A549 (cell line): ENCODE measurements at regions not wholly inside any gene's neighbourhood (a gene's known extent, or its start where the extent isn't known, plus 50 kb on each side); places are given as distances from the start of the nearest gene placed in this dataset.
A peak's percentile ranks its signal among the peaks of the same experiment; 100 is the strongest.

Experiments used
- BHLHE40 ChIP-seq: IDR thresholded peaks from 2 replicates; pipeline ENCODE4 v1.6.1; 2012; ENCODE audit warnings: low read depth, low read length, inconsistent platforms
- CBX2 ChIP-seq: fragments of 200-600 bp; sonication (generic); IDR thresholded peaks from 2 replicates; pipeline ENCODE4 v1.6.1; 2016; ENCODE audit warnings: low read depth, mild to moderate bottlenecking, borderline replicate concordance
- CBX8 ChIP-seq: fragments of 200-600 bp; sonication (generic); IDR thresholded peaks from 2 replicates; pipeline ENCODE4 v1.6.1; 2016
- CHD4 ChIP-seq: fragments of 200-600 bp; sonication (generic); IDR thresholded peaks from 2 replicates; pipeline ENCODE4 v1.6.1; 2016; ENCODE audit warnings: antibody characterized with exemption, mild to moderate bottlenecking, borderline replicate concordance
- E2F6 ChIP-seq: IDR thresholded peaks from 2 replicates; pipeline ENCODE4 v1.6.1; 2012; ENCODE audit warnings: low read depth, borderline replicate concordance
- EHF ChIP-seq: fragments of 250-450 bp; sonication (Bioruptor Pico); IDR thresholded peaks from 2 replicates; pipeline ENCODE4 v1.5.0; 2020; ENCODE audit warnings: mild to moderate bottlenecking
- EHMT2 ChIP-seq: fragments of 200-600 bp; sonication (generic); IDR thresholded peaks from 2 replicates; pipeline ENCODE4 v1.6.1; 2016; ENCODE audit warnings: antibody characterized with exemption, low read depth, mild to moderate bottlenecking, moderate library complexity
- EP300 ChIP-seq, 2 experiments: fragments of >200 bp; sonication (Bioruptor Twin); formaldehyde crosslinking; IDR thresholded peaks; 2 replicates in 1 of 2; 3 replicates in 1 of 2; pipeline ENCODE4 v1.6.1; 2016 to 2017
- FOSB ChIP-seq: fragments of 250-450 bp; sonication (Bioruptor Pico); IDR thresholded peaks from 2 replicates; pipeline ENCODE4 v1.5.0; 2020; ENCODE audit warnings: mild to moderate bottlenecking, moderate library complexity
- FOSL2 ChIP-seq, 2 experiments: fragments of 450-650 bp in 1 of 2; fragments of >200 bp in 1 of 2; sonication (Bioruptor Twin) in 1 of 2; formaldehyde crosslinking; IDR thresholded peaks; 2 replicates each; pipeline versions ENCODE4 v1.5.0 to v1.6.1; 2016 to 2020; ENCODE audit warnings: mild to moderate bottlenecking in 1 of 2, moderate library complexity in 1 of 2
- FOXS1 ChIP-seq: fragments of 250-450 bp; sonication (Bioruptor Pico); IDR thresholded peaks from 2 replicates; pipeline ENCODE4 v1.5.0; 2020; ENCODE audit warnings: mild to moderate bottlenecking, moderate library complexity
- GATA3 ChIP-seq: IDR thresholded peaks from 2 replicates; pipeline ENCODE4 v1.6.1; 2012; ENCODE audit warnings: borderline replicate concordance
- HEYL ChIP-seq: fragments of 250-450 bp; sonication (Bioruptor Pico); IDR thresholded peaks from 2 replicates; pipeline ENCODE4 v1.8.0; 2021; ENCODE audit warnings: mild to moderate bottlenecking, moderate library complexity
- HMGXB4 ChIP-seq: fragments of 250-450 bp; sonication (Bioruptor Pico); IDR thresholded peaks from 2 replicates; pipeline ENCODE4 v1.5.0; 2021; ENCODE audit warnings: mild to moderate bottlenecking, moderate library complexity, borderline replicate concordance
- HOXA7 ChIP-seq: fragments of 250-450 bp; sonication (Bioruptor Pico); IDR thresholded peaks from 2 replicates; pipeline ENCODE4 v1.5.0; 2020; ENCODE audit warnings: mild to moderate bottlenecking, moderate library complexity
- HOXB13 ChIP-seq: fragments of 250-450 bp; sonication (Bioruptor Pico); IDR thresholded peaks from 2 replicates; pipeline ENCODE4 v1.5.0; 2020; ENCODE audit warnings: low read depth, mild to moderate bottlenecking, moderate library complexity
- HOXB5 ChIP-seq: fragments of 250-450 bp; sonication (Bioruptor Pico); IDR thresholded peaks from 2 replicates; pipeline ENCODE4 v1.5.0; 2020; ENCODE audit warnings: mild to moderate bottlenecking, moderate library complexity
- JUN ChIP-seq, 2 experiments: fragments of >200 bp; sonication (Bioruptor Twin); formaldehyde crosslinking; IDR thresholded peaks; 2 replicates in 1 of 2; 3 replicates in 1 of 2; pipeline ENCODE4 v1.6.1; 2016 to 2017
- JUNB ChIP-seq: fragments of >200 bp; sonication (Bioruptor Twin); formaldehyde crosslinking; IDR thresholded peaks from 2 replicates; pipeline ENCODE4 v1.6.1; 2016
- KDM1A ChIP-seq: fragments of 200-600 bp; sonication (generic); IDR thresholded peaks from 2 replicates; pipeline ENCODE4 v1.6.1; 2016; ENCODE audit warnings: low read depth, mild to moderate bottlenecking
- MAFK ChIP-seq: fragments of 450-650 bp; IDR thresholded peaks from 2 replicates; pipeline ENCODE4 v1.6.1; 2014; ENCODE audit not compliant: partially characterized antibody
- MAZ ChIP-seq: fragments of 150-350 bp; IDR thresholded peaks from 2 replicates; pipeline ENCODE4 v1.6.1; 2014; ENCODE audit warnings: antibody characterized with exemption, low read depth, low read length, borderline replicate concordance
- MYC ChIP-seq: IDR thresholded peaks from 2 replicates; pipeline ENCODE4 v1.6.1; 2012; ENCODE audit warnings: mild to moderate bottlenecking, inconsistent platforms, low read length, improper control_type of control experiment, borderline replicate concordance
- NFE2L2 ChIP-seq: fragments of 150-350 bp; conservative IDR thresholded peaks from 2 replicates; pipeline ENCODE4 v1.6.1; 2014; ENCODE audit warnings: low read length
- NR3C1 ChIP-seq: fragments of >200 bp; sonication (Bioruptor Twin); formaldehyde crosslinking; IDR thresholded peaks from 3 replicates; pipeline ENCODE4 v1.6.1; 2017
- PBX3 ChIP-seq: IDR thresholded peaks from 2 replicates; pipeline ENCODE4 v1.6.1; 2012
- PHF8 ChIP-seq: fragments of 200-600 bp; sonication (generic); IDR thresholded peaks from 2 replicates; pipeline ENCODE4 v1.6.1; 2016; ENCODE audit warnings: low read depth, mild to moderate bottlenecking, antibody characterized with exemption, moderate library complexity, borderline replicate concordance
- POLR2A ChIP-seq: IDR thresholded peaks from 2 replicates; pipeline ENCODE4 v1.6.1; 2012; ENCODE audit warnings: mild to moderate bottlenecking, low read length
- RAD21 ChIP-seq, 2 experiments: fragments of >200 bp in 1 of 2; sonication (Bioruptor Twin) in 1 of 2; formaldehyde crosslinking in 1 of 2; IDR thresholded peaks in 1 of 2; conservative IDR thresholded peaks in 1 of 2; 2 replicates in 1 of 2; 3 replicates in 1 of 2; pipeline ENCODE4 v1.6.1; 2012 to 2018; ENCODE audit warnings: inconsistent platforms in 1 of 2
- RARB ChIP-seq: fragments of 250-450 bp; sonication (Bioruptor Pico); IDR thresholded peaks from 2 replicates; pipeline ENCODE4 v1.8.0; 2021; ENCODE audit warnings: mild to moderate bottlenecking, moderate library complexity
- RFX5 ChIP-seq: fragments of 450-650 bp; IDR thresholded peaks from 2 replicates; pipeline ENCODE4 v1.7.1; 2014; ENCODE audit warnings: antibody characterized with exemption, mild to moderate bottlenecking, moderate library complexity
- SREBF2 ChIP-seq: fragments of 450-650 bp; IDR thresholded peaks from 2 replicates; pipeline ENCODE4 v1.6.1; 2014; ENCODE audit warnings: mild to moderate bottlenecking, moderate library complexity
- TP53 ChIP-seq: fragments of 250-450 bp; sonication (Bioruptor Pico); IDR thresholded peaks from 2 replicates; pipeline ENCODE4 v1.5.0; 2021; ENCODE audit warnings: mild to moderate bottlenecking, moderate library complexity
- USF2 ChIP-seq: fragments of 450-650 bp; IDR thresholded peaks from 2 replicates; pipeline ENCODE4 v1.6.1; 2014; ENCODE audit warnings: antibody characterized with exemption
- ZC3H11A ChIP-seq: fragments of 450-650 bp; IDR thresholded peaks from 2 replicates; pipeline ENCODE4 v1.6.1; 2014; ENCODE audit warnings: antibody characterized with exemption, mild to moderate bottlenecking
- ZFP36 ChIP-seq: fragments of 450-650 bp; IDR thresholded peaks from 2 replicates; pipeline ENCODE4 v1.6.1; 2014; ENCODE audit warnings: borderline replicate concordance; ENCODE audit not compliant: partially characterized antibody
- ZNF302 ChIP-seq: fragments of 250-450 bp; sonication (Bioruptor Pico); IDR thresholded peaks from 2 replicates; pipeline ENCODE4 v1.9.0; 2021; ENCODE audit warnings: inconsistent platforms, mild to moderate bottlenecking, moderate library complexity
- ZSCAN20 ChIP-seq: fragments of 250-450 bp; sonication (Bioruptor Pico); IDR thresholded peaks from 2 replicates; pipeline ENCODE4 v1.8.0; 2022; ENCODE audit warnings: mild to moderate bottlenecking, moderate library complexity
- TF ChIP-seq, protein P1 (sequence below): fragments of 250-450 bp; sonication (Bioruptor Pico); IDR thresholded peaks from 2 replicates; pipeline ENCODE4 v1.5.0; 2020; ENCODE audit warnings: low read depth, mild to moderate bottlenecking, moderate library complexity
- TF ChIP-seq, protein P2 (sequence below): fragments of >200 bp; sonication (Bioruptor Twin); formaldehyde crosslinking; IDR thresholded peaks from 2 replicates; pipeline ENCODE4 v1.6.1; 2016

DNA sequence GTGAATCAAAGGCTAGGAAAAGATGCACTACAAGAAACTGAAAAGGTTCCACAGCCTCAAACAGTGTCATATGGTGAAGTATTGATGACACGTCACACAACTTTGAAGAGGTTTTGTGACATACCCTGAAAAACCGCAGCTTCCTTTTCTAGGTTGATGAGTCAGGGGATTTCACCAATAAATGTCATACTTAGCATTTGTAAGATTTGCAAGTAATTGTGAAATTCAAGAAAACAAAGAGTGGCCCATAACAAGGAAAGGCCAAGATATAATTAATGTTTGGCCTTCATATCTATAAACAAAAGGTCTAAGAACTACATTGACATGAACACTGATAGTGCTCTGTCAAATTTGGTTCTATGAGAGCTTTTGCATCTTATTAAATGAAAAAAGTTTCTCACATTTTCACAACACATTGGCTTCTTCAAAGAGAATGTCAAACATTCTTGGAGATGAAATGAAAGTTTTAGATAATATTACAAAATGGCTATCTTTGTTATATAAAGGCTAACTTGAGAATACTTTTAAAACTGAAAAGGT lies 62.0 kb upstream of the NAMPT start (continued):
- TF ChIP-seq HOXB5 (CRISPR knock-in tag) (no peak), CHD4 (no peak), NFE2L2 (no peak), CBX8 (no peak), KDM1A (no peak), HEYL (CRISPR knock-in tag) (no peak), JUN (IDR thresholded peaks at IDR 0.05) (peak; percentile 47 to 72; a peak in 2 of 5 replicates), HMGXB4 (CRISPR knock-in tag) (no peak), POLR2A (no peak), RAD21 (conservative IDR thresholded peaks at IDR 0.05 in 1 of 2, IDR thresholded peaks at IDR 0.05 in 1 of 2) (no peak), TP53 (CRISPR knock-in tag) (no peak), FOSL2 (IDR thresholded peaks at IDR 0.05) (peak; percentile 55), FOSL2 (CRISPR knock-in tag; IDR thresholded peaks at IDR 0.05) (peak; percentile 91), SREBF2 (no peak), HOXB13 (CRISPR knock-in tag) (peak; percentile 41; the same call in 1 of the 2 replicates), HOXA7 (CRISPR knock-in tag) (no peak), MAFK (peak; percentile 94), RARB (CRISPR knock-in tag) (no peak), NR3C1 (no peak), RFX5 (no peak), JUNB (peak; percentile 83), ZC3H11A (no peak), FOSB (CRISPR knock-in tag) (no peak), GATA3 (peak; percentile 63; the same call in 1 of the 2 replicates), EHMT2 (no peak), PBX3 (no peak), FOXS1 (no peak), PHF8 (no peak), E2F6 (no peak), EP300 (IDR thresholded peaks at IDR 0.05) (peak; percentile 74 to 84; a peak in 3 of 5 replicates), ZSCAN20 (CRISPR knock-in tag) (no peak; the same call in 1 of the 2 replicates), EHF (no peak), USF2 (no peak), CBX2 (no peak), MYC (no peak), ZFP36 (no peak), ZNF302 (CRISPR knock-in tag) (no peak), MAZ (no peak), BHLHE40 (no peak)
- TF ChIP-seq, protein P1, sequence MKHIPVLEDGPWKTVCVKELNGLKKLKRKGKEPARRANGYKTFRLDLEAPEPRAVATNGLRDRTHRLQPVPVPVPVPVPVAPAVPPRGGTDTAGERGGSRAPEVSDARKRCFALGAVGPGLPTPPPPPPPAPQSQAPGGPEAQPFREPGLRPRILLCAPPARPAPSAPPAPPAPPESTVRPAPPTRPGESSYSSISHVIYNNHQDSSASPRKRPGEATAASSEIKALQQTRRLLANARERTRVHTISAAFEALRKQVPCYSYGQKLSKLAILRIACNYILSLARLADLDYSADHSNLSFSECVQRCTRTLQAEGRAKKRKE (CRISPR knock-in tag): no peak
- TF ChIP-seq, protein P2, sequence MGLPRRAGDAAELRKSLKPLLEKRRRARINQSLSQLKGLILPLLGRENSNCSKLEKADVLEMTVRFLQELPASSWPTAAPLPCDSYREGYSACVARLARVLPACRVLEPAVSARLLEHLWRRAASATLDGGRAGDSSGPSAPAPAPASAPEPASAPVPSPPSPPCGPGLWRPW: peak; percentile 70; the same call in 1 of the 2 replicates
